Osteocyte (in vitro differentiated cells): ENCODE measurements at regions not wholly inside any gene's neighbourhood (a gene's known extent, or its start where the extent isn't known, plus 50 kb on each side); places are given as distances from the start of the nearest gene placed in this dataset.

Experiments
- DNase-seq: peaks from one replicate; pipeline ENCODE4 v3.0.0; 2021; ENCODE audit warnings: mixed read lengths; ENCODE audit not compliant: unreplicated experiment; ENCODE audit errors: extremely low spot score
- H3K27ac Mint-ChIP-seq: one replicate; pipeline ENCODE4 v1.8.0; 2021; ENCODE audit warnings: mild to moderate bottlenecking, mixed read lengths; ENCODE audit not compliant: unreplicated experiment
- H3K27me3 Mint-ChIP-seq: one replicate; pipeline ENCODE4 v1.8.0; 2021; ENCODE audit warnings: mixed read lengths; ENCODE audit not compliant: unreplicated experiment
- H3K36me3 Mint-ChIP-seq: one replicate; pipeline ENCODE4 v1.8.0; 2021; ENCODE audit warnings: mixed read lengths; ENCODE audit not compliant: unreplicated experiment
- H3K4me1 Mint-ChIP-seq: one replicate; pipeline ENCODE4 v1.8.0; 2021; ENCODE audit warnings: mixed read lengths; ENCODE audit not compliant: unreplicated experiment
- H3K4me3 Mint-ChIP-seq: one replicate; pipeline ENCODE4 v1.8.0; 2021; ENCODE audit warnings: mild to moderate bottlenecking, moderate library complexity, mixed read lengths; ENCODE audit not compliant: unreplicated experiment
- H3K9me3 Mint-ChIP-seq: one replicate; pipeline ENCODE4 v1.8.0; 2021; ENCODE audit warnings: mixed read lengths; ENCODE audit not compliant: unreplicated experiment
- TF ChIP-seq, protein P1 (sequence below): fragments of 200-600 bp; sonication (generic); IDR thresholded peaks from 2 replicates; pipeline ENCODE4 v1.5.0; 2021; ENCODE audit warnings: antibody characterized with exemption, mild to moderate bottlenecking, moderate library complexity

- no peaks in the 10 kb centered on the region for H3K27me3 Mint-ChIP-seq
- H3K9me3 Mint-ChIP-seq, result peaks cover 9% of the 10 kb centered on the region
- peaks cover 3% of the 10 kb centered on the region for H3K36me3 Mint-ChIP-seq
- H3K4me3 Mint-ChIP-seq, result no peak overlapping the region
- TF ChIP-seq, protein P1, sequence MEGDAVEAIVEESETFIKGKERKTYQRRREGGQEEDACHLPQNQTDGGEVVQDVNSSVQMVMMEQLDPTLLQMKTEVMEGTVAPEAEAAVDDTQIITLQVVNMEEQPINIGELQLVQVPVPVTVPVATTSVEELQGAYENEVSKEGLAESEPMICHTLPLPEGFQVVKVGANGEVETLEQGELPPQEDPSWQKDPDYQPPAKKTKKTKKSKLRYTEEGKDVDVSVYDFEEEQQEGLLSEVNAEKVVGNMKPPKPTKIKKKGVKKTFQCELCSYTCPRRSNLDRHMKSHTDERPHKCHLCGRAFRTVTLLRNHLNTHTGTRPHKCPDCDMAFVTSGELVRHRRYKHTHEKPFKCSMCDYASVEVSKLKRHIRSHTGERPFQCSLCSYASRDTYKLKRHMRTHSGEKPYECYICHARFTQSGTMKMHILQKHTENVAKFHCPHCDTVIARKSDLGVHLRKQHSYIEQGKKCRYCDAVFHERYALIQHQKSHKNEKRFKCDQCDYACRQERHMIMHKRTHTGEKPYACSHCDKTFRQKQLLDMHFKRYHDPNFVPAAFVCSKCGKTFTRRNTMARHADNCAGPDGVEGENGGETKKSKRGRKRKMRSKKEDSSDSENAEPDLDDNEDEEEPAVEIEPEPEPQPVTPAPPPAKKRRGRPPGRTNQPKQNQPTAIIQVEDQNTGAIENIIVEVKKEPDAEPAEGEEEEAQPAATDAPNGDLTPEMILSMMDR, result no peak
- H3K27ac Mint-ChIP-seq, result no peak overlapping the region
- H3K4me1 Mint-ChIP-seq, result peaks cover 17% of the 10 kb centered on the region
- no peak for DNase-seq
Observed at GRCh38 chr21:28380241-28380640, 612.4 kb downstream of the LTN1 start.

DNA sequence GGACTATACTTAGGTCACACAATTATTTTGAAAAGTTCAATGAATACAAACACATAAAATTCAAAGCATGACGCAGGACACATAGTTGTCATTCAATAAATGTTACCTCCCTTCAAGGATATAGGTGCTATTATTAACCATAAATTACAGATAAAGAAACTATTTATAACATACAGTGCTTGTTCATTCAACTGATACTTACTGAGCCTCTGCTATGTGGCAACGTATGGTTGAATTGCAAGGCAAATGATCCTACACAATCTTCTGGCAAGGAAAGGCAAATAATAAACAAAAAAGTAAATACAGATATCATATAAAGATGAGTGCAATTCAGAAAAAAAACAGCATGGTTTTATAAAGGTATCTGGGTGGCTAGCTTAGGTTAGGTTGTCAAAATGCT is 614.7 kb downstream of the LTN1 start:
- no peak overlapping the region for H3K4me3 Mint-ChIP-seq
- peaks cover 26% of the 10 kb centered on the region for H3K4me1 Mint-ChIP-seq
- TF ChIP-seq, protein P1, result no peak
- H3K36me3 Mint-ChIP-seq, result peaks cover 2% of the 10 kb centered on the region
- no peak overlapping the region for H3K27ac Mint-ChIP-seq
- H3K9me3 Mint-ChIP-seq, result peaks cover 10% of the 10 kb centered on the region
- no peak for DNase-seq
- H3K27me3 Mint-ChIP-seq, result no peaks in the 10 kb centered on the region

- Mint-ChIP-seq H3K4me1 (peaks cover 26% of the 10 kb centered on the region), H3K27ac (peak overlapping the region; percentile 31), H3K27me3 (no peaks in the 10 kb centered on the region), H3K9me3 (peaks cover 19% of the 10 kb centered on the region), H3K4me3 (no peak overlapping the region), H3K36me3 (peaks cover 4% of the 10 kb centered on the region)
- TF ChIP-seq, protein P1, result no peak
- DNase-seq, result no peak
Observed at GRCh38 chr21:28375708-28376385, 616.8 kb downstream of the LTN1 start.

GRCh38 chr21:28374881-28375280 is 617.8 kb downstream of the LTN1 start:
- no peak overlapping the region for H3K4me3 Mint-ChIP-seq

GRCh38 chr21:28371713-28372112 is 621.0 kb downstream of the LTN1 start:
- peaks cover 6% of the 10 kb centered on the region for H3K36me3 Mint-ChIP-seq
- TF ChIP-seq, protein P1, result no peak
- no peak overlapping the region for H3K4me3 Mint-ChIP-seq
- no peak for DNase-seq
- H3K27ac Mint-ChIP-seq, result no peak overlapping the region
- no peaks in the 10 kb centered on the region for H3K27me3 Mint-ChIP-seq
- peaks cover 26% of the 10 kb centered on the region for H3K9me3 Mint-ChIP-seq
- peaks cover 23% of the 10 kb centered on the region for H3K4me1 Mint-ChIP-seq

More at GRCh38 chr21:28374881-28375280, 617.8 kb downstream of the LTN1 start:
- H3K4me1 Mint-ChIP-seq, result peaks cover 26% of the 10 kb centered on the region
- no peak for DNase-seq
- TF ChIP-seq, protein P1, result no peak
- H3K9me3 Mint-ChIP-seq, result peaks cover 27% of the 10 kb centered on the region
- peak overlapping the region; percentile 31 for H3K27ac Mint-ChIP-seq
- H3K27me3 Mint-ChIP-seq, result no peaks in the 10 kb centered on the region
- H3K36me3 Mint-ChIP-seq, result peaks cover 6% of the 10 kb centered on the region
